ENCODE measurements at regions not wholly inside any gene's neighbourhood (a gene's known extent, or its start where the extent isn't known, plus 50 kb on each side); places are given as distances from the start of the nearest gene placed in this dataset.
"Not testable (repeated sequence)": the region's sequence is repeated elsewhere in the genome, so short reads cannot be mapped to it uniquely, and the experiment has no call there.

GRCh38 chr4:38333219-38333618, 330.8 kb upstream of the KLF3 start:
- no peaks in the 10 kb centered on the region for H3K27me3 Mint-ChIP-seq (ENCODE audit: low read depth, poor library complexity)
- no peak overlapping the region for H3K27ac Mint-ChIP-seq
- peaks cover 24% of the 10 kb centered on the region for H3K4me1 Mint-ChIP-seq
- TF ChIP-seq, protein P1, sequence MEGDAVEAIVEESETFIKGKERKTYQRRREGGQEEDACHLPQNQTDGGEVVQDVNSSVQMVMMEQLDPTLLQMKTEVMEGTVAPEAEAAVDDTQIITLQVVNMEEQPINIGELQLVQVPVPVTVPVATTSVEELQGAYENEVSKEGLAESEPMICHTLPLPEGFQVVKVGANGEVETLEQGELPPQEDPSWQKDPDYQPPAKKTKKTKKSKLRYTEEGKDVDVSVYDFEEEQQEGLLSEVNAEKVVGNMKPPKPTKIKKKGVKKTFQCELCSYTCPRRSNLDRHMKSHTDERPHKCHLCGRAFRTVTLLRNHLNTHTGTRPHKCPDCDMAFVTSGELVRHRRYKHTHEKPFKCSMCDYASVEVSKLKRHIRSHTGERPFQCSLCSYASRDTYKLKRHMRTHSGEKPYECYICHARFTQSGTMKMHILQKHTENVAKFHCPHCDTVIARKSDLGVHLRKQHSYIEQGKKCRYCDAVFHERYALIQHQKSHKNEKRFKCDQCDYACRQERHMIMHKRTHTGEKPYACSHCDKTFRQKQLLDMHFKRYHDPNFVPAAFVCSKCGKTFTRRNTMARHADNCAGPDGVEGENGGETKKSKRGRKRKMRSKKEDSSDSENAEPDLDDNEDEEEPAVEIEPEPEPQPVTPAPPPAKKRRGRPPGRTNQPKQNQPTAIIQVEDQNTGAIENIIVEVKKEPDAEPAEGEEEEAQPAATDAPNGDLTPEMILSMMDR (IDR thresholded peaks at IDR 0.05), result no peak
- no peak for DNase-seq
- peaks cover 24% of the 10 kb centered on the region for H3K9me3 Mint-ChIP-seq
- H3K36me3 Mint-ChIP-seq (ENCODE audit: low read depth), result peaks cover 6% of the 10 kb centered on the region
- H3K4me3 Mint-ChIP-seq, result no peak overlapping the region

DNA sequence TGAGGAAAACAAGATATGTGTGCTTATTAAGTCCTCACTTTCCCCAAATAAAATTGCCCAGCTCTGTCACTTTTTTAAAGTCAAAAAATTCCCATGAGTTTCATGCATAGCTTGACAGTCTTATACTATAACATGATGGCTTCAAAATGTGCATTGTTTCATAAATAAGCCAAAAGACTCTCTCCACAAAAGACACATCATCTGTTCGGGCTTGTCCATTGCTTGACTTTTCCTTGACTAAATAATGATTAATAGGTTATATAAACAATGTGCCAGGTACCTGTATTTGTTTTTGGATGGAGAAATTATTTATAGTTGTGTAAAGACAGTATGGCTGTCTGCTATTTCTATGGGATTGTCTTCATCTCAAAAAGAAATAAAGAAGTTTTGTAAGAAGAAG, 329.2 kb upstream of the KLF3 start:
- peaks cover 18% of the 10 kb centered on the region for H3K36me3 Mint-ChIP-seq (ENCODE audit: low read depth)
- DNase-seq, result no peak
- H3K4me1 Mint-ChIP-seq, result peaks cover 10% of the 10 kb centered on the region
- peaks cover 40% of the 10 kb centered on the region for H3K9me3 Mint-ChIP-seq
- TF ChIP-seq, protein P1 (IDR thresholded peaks at IDR 0.05), result no peak
- no peak overlapping the region for H3K4me3 Mint-ChIP-seq
- H3K27ac Mint-ChIP-seq, result no peak overlapping the region
- no peaks in the 10 kb centered on the region for H3K27me3 Mint-ChIP-seq (ENCODE audit: low read depth, poor library complexity)

DNA sequence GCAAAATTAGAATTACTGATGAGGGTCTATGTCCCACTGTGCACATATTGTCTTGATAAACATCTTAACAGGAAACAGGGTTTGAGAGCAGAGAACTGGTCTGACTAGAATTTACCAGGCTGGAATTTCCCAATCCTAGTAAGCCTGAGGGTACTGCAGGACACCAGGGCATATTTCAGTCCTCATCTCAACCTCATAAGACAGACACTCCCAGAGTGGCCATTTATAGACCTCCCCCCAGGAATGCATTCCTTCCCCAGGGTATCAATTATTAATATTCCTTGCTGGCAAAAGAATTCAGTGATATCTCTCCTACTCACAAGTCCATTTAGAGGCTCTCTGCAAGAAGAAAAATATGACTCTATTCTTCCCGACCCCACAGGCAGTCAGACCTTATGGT, 325.1 kb upstream of the KLF3 start:
- H3K9me3 Mint-ChIP-seq, result peaks cover 52% of the 10 kb centered on the region
- not testable (repeated sequence) for H3K27ac Mint-ChIP-seq; H3K4me1 Mint-ChIP-seq; H3K27me3 Mint-ChIP-seq (ENCODE audit: low read depth, poor library complexity); H3K4me3 Mint-ChIP-seq; DNase-seq
- H3K36me3 Mint-ChIP-seq (ENCODE audit: low read depth), result peaks cover 18% of the 10 kb centered on the region

DNA sequence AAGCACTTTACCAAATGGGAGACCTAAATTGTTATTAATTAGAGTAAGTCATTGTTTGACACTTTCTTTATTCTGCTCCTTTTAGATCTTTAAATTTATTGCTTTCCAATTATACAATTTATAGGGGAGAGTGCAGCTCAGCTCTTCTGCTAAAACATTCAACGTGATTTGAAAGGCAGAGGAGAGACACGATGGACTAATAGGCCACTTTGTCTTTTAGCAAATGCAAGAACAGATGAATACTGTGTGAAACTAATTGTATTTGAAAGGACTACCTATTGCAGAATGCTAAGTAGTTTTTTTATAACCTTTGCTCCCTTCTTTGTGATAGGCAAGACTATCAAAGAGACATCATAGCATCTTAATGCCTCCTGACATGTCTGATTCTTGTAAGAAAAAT, 320.4 kb upstream of the KLF3 start:
- H3K36me3 Mint-ChIP-seq (ENCODE audit: low read depth), result peaks cover 39% of the 10 kb centered on the region
- H3K4me1 Mint-ChIP-seq, result no peaks in the 10 kb centered on the region
- no peak overlapping the region for H3K27ac Mint-ChIP-seq
- H3K9me3 Mint-ChIP-seq, result peaks cover 60% of the 10 kb centered on the region
- TF ChIP-seq, protein P1 (IDR thresholded peaks at IDR 0.05), result no peak
- no peak overlapping the region for H3K4me3 Mint-ChIP-seq
- peaks cover 7% of the 10 kb centered on the region for H3K27me3 Mint-ChIP-seq (ENCODE audit: low read depth, poor library complexity)
- DNase-seq, result no peak

- H3K4me1 Mint-ChIP-seq, result no peaks in the 10 kb centered on the region
- TF ChIP-seq, protein P1 (IDR thresholded peaks at IDR 0.05), result no peak
- peaks cover 31% of the 10 kb centered on the region for H3K36me3 Mint-ChIP-seq (ENCODE audit: low read depth)
- H3K27ac Mint-ChIP-seq, result no peak overlapping the region
- peaks cover 51% of the 10 kb centered on the region for H3K9me3 Mint-ChIP-seq
- no peak for DNase-seq
- H3K27me3 Mint-ChIP-seq (ENCODE audit: low read depth, poor library complexity), result peaks cover 7% of the 10 kb centered on the region
- no peak overlapping the region for H3K4me3 Mint-ChIP-seq
Measured at GRCh38 chr4:38344929-38345328, 319.1 kb upstream of the KLF3 start.

GRCh38 chr4:38347251-38347650, 316.7 kb upstream of the KLF3 start:
- H3K36me3 Mint-ChIP-seq (ENCODE audit: low read depth), result peaks cover 32% of the 10 kb centered on the region
- TF ChIP-seq, protein P1 (IDR thresholded peaks at IDR 0.05), result no peak
- DNase-seq, result no peak
- peaks cover 14% of the 10 kb centered on the region for H3K27me3 Mint-ChIP-seq (ENCODE audit: low read depth, poor library complexity)
- no peak overlapping the region for H3K4me3 Mint-ChIP-seq
- H3K4me1 Mint-ChIP-seq, result no peaks in the 10 kb centered on the region
- H3K27ac Mint-ChIP-seq, result no peak overlapping the region
- peaks cover 63% of the 10 kb centered on the region for H3K9me3 Mint-ChIP-seq
